Mesothelial cell of epicardium (in vitro differentiated cells): ENCODE measurements at regions not wholly inside any gene's neighbourhood (a gene's known extent, or its start where the extent isn't known, plus 50 kb on each side); places are given as distances from the start of the nearest gene placed in this dataset.

ENCODE experiments used
- DNase-seq, 2 experiments: peaks; one replicate each; pipeline ENCODE4 v3.0.0; 2021; ENCODE audit warnings: low spot score in 2 of 2; ENCODE audit not compliant: unreplicated experiment in 2 of 2
- H3K27ac Mint-ChIP-seq: 2 replicates; pipeline ENCODE4 v1.8.0; 2021; ENCODE audit warnings: mixed read lengths
- H3K27me3 Mint-ChIP-seq: 2 replicates; pipeline ENCODE4 v1.8.0; 2021; ENCODE audit warnings: low read depth, mixed read lengths
- H3K36me3 Mint-ChIP-seq: 2 replicates; pipeline ENCODE4 v1.8.0; 2021; ENCODE audit warnings: mixed read lengths
- H3K4me1 Mint-ChIP-seq: 2 replicates; pipeline ENCODE4 v1.8.0; 2021; ENCODE audit warnings: mixed read lengths
- H3K4me3 Mint-ChIP-seq: 2 replicates; pipeline ENCODE4 v1.8.0; 2021; ENCODE audit warnings: mild to moderate bottlenecking, moderate library complexity, mixed read lengths
- H3K9me3 Mint-ChIP-seq: 2 replicates; pipeline ENCODE4 v1.8.0; 2021; ENCODE audit warnings: mixed read lengths
- CTCF ChIP-seq: fragments of 200-600 bp; sonication (generic); IDR thresholded peaks from one replicate; pipeline ENCODE4 v1.5.0; 2021; ENCODE audit warnings: antibody characterized with exemption; ENCODE audit not compliant: unreplicated experiment

GRCh38 chr20:22652681-22653588 is 68.6 kb upstream of the FOXA2 start:
- Mint-ChIP-seq H3K27ac (no peak overlapping the region), H3K4me1 (no peaks in the 10 kb centered on the region), H3K27me3 (peaks cover 32% of the 10 kb centered on the region), H3K36me3 (no peaks in the 10 kb centered on the region), H3K9me3 (no peaks in the 10 kb centered on the region), H3K4me3 (no peak overlapping the region)
- no peak for TF ChIP-seq CTCF
- DNase-seq, result no peak

GRCh38 chr20:22653658-22654642 is 69.6 kb upstream of the FOXA2 start:
- no peak overlapping the region for H3K4me3 Mint-ChIP-seq
- H3K36me3 Mint-ChIP-seq, result no peaks in the 10 kb centered on the region
- no peaks in the 10 kb centered on the region for H3K4me1 Mint-ChIP-seq
- peaks cover 31% of the 10 kb centered on the region for H3K27me3 Mint-ChIP-seq
- DNase-seq, result no peak
- TF ChIP-seq CTCF, result no peak
- H3K27ac Mint-ChIP-seq, result no peak overlapping the region
- H3K9me3 Mint-ChIP-seq, result no peaks in the 10 kb centered on the region

- Mint-ChIP-seq H3K4me3 (no peak overlapping the region), H3K9me3 (peaks cover 12% of the 10 kb centered on the region), H3K4me1 (no peaks in the 10 kb centered on the region), H3K36me3 (no peaks in the 10 kb centered on the region), H3K27me3 (peaks cover 38% of the 10 kb centered on the region), H3K27ac (no peak overlapping the region)
- no peak for DNase-seq
- no peak for TF ChIP-seq CTCF
These were observed 79.2 kb upstream of the FOXA2 start for GRCh38 chr20:22663528-22664025.

- Mint-ChIP-seq H3K27ac (no peak overlapping the region), H3K4me1 (no peaks in the 10 kb centered on the region), H3K9me3 (peaks cover 38% of the 10 kb centered on the region), H3K4me3 (no peak overlapping the region), H3K36me3 (no peaks in the 10 kb centered on the region), H3K27me3 (peaks cover 35% of the 10 kb centered on the region)
- DNase-seq, result no peak
- TF ChIP-seq CTCF, result no peak
These were observed 82.8 kb upstream of the FOXA2 start for GRCh38 chr20:22667198-22667597.

- Mint-ChIP-seq H3K4me3 (no peak overlapping the region), H3K9me3 (peaks cover 36% of the 10 kb centered on the region), H3K4me1 (no peaks in the 10 kb centered on the region), H3K27me3 (peaks cover 26% of the 10 kb centered on the region), H3K27ac (no peak overlapping the region), H3K36me3 (no peaks in the 10 kb centered on the region)
- no peak for TF ChIP-seq CTCF
- DNase-seq, result no peak
These were observed 87.8 kb upstream of the FOXA2 start for GRCh38 chr20:22672191-22672590.
